Sigmoid colon (tissue), 4 donors: ENCODE measurements at regions not wholly inside any gene's neighbourhood (a gene's known extent, or its start where the extent isn't known, plus 50 kb on each side); places are given as distances from the start of the nearest gene placed in this dataset.

Experiments used
- POLR2AphosphoS5 ChIP-seq, 4 donors: sonication (generic); formaldehyde crosslinking; IDR thresholded peaks; one replicate each; pipeline ENCODE4 v1.6.1; 2017; ENCODE audit warnings: antibody characterized with exemption in 4 of 4
- TF ChIP-seq, protein P1 (sequence below), 4 experiments: fragments of 450-650 bp in 3 of 4; fragments of 200-600 bp in 1 of 4; IDR thresholded peaks; one replicate each; pipeline ENCODE4 v1.5.1; 2016 to 2019; ENCODE audit warnings: antibody characterized with exemption in 4 of 4, mild to moderate bottlenecking in 3 of 4, moderate library complexity in 2 of 4

- TF ChIP-seq, protein P1, sequence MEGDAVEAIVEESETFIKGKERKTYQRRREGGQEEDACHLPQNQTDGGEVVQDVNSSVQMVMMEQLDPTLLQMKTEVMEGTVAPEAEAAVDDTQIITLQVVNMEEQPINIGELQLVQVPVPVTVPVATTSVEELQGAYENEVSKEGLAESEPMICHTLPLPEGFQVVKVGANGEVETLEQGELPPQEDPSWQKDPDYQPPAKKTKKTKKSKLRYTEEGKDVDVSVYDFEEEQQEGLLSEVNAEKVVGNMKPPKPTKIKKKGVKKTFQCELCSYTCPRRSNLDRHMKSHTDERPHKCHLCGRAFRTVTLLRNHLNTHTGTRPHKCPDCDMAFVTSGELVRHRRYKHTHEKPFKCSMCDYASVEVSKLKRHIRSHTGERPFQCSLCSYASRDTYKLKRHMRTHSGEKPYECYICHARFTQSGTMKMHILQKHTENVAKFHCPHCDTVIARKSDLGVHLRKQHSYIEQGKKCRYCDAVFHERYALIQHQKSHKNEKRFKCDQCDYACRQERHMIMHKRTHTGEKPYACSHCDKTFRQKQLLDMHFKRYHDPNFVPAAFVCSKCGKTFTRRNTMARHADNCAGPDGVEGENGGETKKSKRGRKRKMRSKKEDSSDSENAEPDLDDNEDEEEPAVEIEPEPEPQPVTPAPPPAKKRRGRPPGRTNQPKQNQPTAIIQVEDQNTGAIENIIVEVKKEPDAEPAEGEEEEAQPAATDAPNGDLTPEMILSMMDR (IDR thresholded peaks at IDR 0.05) = no peak
- no peak for TF ChIP-seq POLR2AphosphoS5 (IDR thresholded peaks at IDR 0.05)
These were observed 614.6 kb downstream of the TOX3 start for GRCh38 chr16:51932317-51932716.
